ENCODE measurements at regions not wholly inside any gene's neighbourhood (a gene's known extent, or its start where the extent isn't known, plus 50 kb on each side); places are given as distances from the start of the nearest gene placed in this dataset.

GRCh38 chr7:51368334-51368733, 51.7 kb upstream of the COBL start (continued):
- TF ChIP-seq, protein P1, sequence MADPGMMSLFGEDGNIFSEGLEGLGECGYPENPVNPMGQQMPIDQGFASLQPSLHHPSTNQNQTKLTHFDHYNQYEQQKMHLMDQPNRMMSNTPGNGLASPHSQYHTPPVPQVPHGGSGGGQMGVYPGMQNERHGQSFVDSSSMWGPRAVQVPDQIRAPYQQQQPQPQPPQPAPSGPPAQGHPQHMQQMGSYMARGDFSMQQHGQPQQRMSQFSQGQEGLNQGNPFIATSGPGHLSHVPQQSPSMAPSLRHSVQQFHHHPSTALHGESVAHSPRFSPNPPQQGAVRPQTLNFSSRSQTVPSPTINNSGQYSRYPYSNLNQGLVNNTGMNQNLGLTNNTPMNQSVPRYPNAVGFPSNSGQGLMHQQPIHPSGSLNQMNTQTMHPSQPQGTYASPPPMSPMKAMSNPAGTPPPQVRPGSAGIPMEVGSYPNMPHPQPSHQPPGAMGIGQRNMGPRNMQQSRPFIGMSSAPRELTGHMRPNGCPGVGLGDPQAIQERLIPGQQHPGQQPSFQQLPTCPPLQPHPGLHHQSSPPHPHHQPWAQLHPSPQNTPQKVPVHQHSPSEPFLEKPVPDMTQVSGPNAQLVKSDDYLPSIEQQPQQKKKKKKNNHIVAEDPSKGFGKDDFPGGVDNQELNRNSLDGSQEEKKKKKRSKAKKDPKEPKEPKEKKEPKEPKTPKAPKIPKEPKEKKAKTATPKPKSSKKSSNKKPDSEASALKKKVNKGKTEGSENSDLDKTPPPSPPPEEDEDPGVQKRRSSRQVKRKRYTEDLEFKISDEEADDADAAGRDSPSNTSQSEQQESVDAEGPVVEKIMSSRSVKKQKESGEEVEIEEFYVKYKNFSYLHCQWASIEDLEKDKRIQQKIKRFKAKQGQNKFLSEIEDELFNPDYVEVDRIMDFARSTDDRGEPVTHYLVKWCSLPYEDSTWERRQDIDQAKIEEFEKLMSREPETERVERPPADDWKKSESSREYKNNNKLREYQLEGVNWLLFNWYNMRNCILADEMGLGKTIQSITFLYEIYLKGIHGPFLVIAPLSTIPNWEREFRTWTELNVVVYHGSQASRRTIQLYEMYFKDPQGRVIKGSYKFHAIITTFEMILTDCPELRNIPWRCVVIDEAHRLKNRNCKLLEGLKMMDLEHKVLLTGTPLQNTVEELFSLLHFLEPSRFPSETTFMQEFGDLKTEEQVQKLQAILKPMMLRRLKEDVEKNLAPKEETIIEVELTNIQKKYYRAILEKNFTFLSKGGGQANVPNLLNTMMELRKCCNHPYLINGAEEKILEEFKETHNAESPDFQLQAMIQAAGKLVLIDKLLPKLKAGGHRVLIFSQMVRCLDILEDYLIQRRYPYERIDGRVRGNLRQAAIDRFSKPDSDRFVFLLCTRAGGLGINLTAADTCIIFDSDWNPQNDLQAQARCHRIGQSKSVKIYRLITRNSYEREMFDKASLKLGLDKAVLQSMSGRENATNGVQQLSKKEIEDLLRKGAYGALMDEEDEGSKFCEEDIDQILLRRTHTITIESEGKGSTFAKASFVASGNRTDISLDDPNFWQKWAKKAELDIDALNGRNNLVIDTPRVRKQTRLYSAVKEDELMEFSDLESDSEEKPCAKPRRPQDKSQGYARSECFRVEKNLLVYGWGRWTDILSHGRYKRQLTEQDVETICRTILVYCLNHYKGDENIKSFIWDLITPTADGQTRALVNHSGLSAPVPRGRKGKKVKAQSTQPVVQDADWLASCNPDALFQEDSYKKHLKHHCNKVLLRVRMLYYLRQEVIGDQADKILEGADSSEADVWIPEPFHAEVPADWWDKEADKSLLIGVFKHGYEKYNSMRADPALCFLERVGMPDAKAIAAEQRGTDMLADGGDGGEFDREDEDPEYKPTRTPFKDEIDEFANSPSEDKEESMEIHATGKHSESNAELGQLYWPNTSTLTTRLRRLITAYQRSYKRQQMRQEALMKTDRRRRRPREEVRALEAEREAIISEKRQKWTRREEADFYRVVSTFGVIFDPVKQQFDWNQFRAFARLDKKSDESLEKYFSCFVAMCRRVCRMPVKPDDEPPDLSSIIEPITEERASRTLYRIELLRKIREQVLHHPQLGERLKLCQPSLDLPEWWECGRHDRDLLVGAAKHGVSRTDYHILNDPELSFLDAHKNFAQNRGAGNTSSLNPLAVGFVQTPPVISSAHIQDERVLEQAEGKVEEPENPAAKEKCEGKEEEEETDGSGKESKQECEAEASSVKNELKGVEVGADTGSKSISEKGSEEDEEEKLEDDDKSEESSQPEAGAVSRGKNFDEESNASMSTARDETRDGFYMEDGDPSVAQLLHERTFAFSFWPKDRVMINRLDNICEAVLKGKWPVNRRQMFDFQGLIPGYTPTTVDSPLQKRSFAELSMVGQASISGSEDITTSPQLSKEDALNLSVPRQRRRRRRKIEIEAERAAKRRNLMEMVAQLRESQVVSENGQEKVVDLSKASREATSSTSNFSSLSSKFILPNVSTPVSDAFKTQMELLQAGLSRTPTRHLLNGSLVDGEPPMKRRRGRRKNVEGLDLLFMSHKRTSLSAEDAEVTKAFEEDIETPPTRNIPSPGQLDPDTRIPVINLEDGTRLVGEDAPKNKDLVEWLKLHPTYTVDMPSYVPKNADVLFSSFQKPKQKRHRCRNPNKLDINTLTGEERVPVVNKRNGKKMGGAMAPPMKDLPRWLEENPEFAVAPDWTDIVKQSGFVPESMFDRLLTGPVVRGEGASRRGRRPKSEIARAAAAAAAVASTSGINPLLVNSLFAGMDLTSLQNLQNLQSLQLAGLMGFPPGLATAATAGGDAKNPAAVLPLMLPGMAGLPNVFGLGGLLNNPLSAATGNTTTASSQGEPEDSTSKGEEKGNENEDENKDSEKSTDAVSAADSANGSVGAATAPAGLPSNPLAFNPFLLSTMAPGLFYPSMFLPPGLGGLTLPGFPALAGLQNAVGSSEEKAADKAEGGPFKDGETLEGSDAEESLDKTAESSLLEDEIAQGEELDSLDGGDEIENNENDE (IDR thresholded peaks at IDR 0.05; ENCODE audit: insufficient replicate concordance, low read length), result no peak
- TF ChIP-seq, protein P2, sequence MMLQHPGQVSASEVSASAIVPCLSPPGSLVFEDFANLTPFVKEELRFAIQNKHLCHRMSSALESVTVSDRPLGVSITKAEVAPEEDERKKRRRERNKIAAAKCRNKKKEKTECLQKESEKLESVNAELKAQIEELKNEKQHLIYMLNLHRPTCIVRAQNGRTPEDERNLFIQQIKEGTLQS (IDR thresholded peaks at IDR 0.05; ENCODE audit: insufficient read depth, low read depth, low read length), result no peak
- no peak for TF ChIP-seq RBBP5 (IDR thresholded peaks at IDR 0.05; ENCODE audit: borderline replicate concordance, low read depth, low read length)

Data from H1 (cell line).